ENCODE measurements at regions not wholly inside any gene's neighbourhood (a gene's known extent, or its start where the extent isn't known, plus 50 kb on each side); places are given as distances from the start of the nearest gene placed in this dataset.

- TF ChIP-seq CTCF (optimal IDR thresholded peaks at IDR 0.05 in 1 of 3, IDR thresholded peaks at IDR 0.05 in 1 of 3, conservative IDR thresholded peaks at IDR 0.05 in 1 of 3; ENCODE audit: extremely low read depth in 1 of 3, insufficient read depth in 2 of 3, low read length in 3 of 3) (no peak), EZH2 (IDR thresholded peaks at IDR 0.05; ENCODE audit: low read length) (no peak)
These were observed 94.7 kb upstream of the GJB6 start for GRCh38 chr13:20326809-20327208.

Data from keratinocyte (primary cell).